PFSK-1 (cell line): ENCODE measurements at regions not wholly inside any gene's neighbourhood (a gene's known extent, or its start where the extent isn't known, plus 50 kb on each side); places are given as distances from the start of the nearest gene placed in this dataset.

Experiments used
- POLR2AphosphoS5 ChIP-seq: IDR thresholded peaks from 2 replicates; pipeline ENCODE4 v1.6.1; 2012; ENCODE audit warnings: low read depth, mild to moderate bottlenecking, control low read depth, low read length, moderate library complexity
- REST ChIP-seq, 2 experiments: IDR thresholded peaks; 2 replicates each; pipeline versions ENCODE4 v1.6.1 to v1.8.0; 2011 to 2012; ENCODE audit warnings: low read depth in 2 of 2, low read length in 2 of 2, control low read depth in 1 of 2, inconsistent platforms in 1 of 2, mild to moderate bottlenecking in 1 of 2, moderate library complexity in 1 of 2; ENCODE audit not compliant: insufficient read depth in 1 of 2
- SIN3A ChIP-seq: IDR thresholded peaks from 2 replicates; pipeline ENCODE4 v1.6.1; 2012; ENCODE audit warnings: mild to moderate bottlenecking, low read length, moderate library complexity, borderline replicate concordance; ENCODE audit not compliant: insufficient read depth
- TAF1 ChIP-seq: IDR thresholded peaks from 2 replicates; pipeline ENCODE4 v1.6.1; 2012; ENCODE audit warnings: low read length, control low read depth, borderline replicate concordance; ENCODE audit not compliant: insufficient read depth

- TF ChIP-seq SIN3A (no peak), POLR2AphosphoS5 (no peak), TAF1 (no peak), REST (IDR thresholded peaks at IDR 0.05; ENCODE audit: insufficient read depth in 1 of 2, low read depth in 2 of 2, low read length in 2 of 2) (no peak)
Observed at GRCh38 chr4:111806331-111806730, 338.9 kb upstream of the FAM241A start.
